ENCODE measurements at regions not wholly inside any gene's neighbourhood (a gene's known extent, or its start where the extent isn't known, plus 50 kb on each side); places are given as distances from the start of the nearest gene placed in this dataset.

DNA sequence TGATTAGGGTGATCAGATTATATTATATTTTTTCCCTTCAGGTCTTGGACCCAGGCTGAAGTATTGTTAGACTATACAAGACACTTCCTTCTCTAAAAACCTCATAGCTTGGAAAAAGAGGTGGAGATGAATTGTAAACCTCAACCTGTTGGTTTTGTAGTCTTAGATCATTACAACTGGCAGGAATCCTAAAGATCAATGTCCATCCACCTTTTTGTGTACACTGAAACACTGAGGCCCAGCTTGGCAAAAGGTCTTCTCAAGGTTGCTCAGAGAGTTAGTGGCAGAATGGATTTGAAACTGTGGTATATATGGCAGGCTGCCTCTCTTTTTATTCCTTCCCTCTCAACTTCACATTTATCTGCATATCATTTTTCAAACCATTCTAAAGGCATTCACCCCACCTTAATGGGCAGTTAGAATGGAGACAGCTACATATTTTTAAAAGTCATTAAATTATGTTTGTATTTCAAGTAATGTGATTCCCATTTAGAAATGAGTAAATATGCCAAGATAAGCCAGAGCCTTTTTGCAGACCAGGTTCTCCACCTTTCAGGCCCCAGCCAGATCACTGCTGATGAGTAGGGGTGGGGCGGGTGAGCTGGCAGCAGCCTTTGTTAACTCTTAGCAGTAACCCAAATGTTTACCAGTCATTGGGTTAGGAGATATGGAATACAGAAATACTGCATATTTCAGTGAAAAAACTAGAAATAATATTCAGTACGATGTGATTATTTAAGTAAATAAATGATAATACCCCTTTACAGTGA is 243.2 kb upstream of the F9 start:
- TF ChIP-seq, protein P1, sequence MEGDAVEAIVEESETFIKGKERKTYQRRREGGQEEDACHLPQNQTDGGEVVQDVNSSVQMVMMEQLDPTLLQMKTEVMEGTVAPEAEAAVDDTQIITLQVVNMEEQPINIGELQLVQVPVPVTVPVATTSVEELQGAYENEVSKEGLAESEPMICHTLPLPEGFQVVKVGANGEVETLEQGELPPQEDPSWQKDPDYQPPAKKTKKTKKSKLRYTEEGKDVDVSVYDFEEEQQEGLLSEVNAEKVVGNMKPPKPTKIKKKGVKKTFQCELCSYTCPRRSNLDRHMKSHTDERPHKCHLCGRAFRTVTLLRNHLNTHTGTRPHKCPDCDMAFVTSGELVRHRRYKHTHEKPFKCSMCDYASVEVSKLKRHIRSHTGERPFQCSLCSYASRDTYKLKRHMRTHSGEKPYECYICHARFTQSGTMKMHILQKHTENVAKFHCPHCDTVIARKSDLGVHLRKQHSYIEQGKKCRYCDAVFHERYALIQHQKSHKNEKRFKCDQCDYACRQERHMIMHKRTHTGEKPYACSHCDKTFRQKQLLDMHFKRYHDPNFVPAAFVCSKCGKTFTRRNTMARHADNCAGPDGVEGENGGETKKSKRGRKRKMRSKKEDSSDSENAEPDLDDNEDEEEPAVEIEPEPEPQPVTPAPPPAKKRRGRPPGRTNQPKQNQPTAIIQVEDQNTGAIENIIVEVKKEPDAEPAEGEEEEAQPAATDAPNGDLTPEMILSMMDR (conservative IDR thresholded peaks at IDR 0.05), result no peak
- TF ChIP-seq EZH2 (IDR thresholded peaks at IDR 0.05; ENCODE audit: low read depth), result no peak
